ENCODE measurements at regions not wholly inside any gene's neighbourhood (a gene's known extent, or its start where the extent isn't known, plus 50 kb on each side); places are given as distances from the start of the nearest gene placed in this dataset.

- TF ChIP-seq POLR2AphosphoS5 (IDR thresholded peaks at IDR 0.05) (no peak), CTCF (IDR thresholded peaks at IDR 0.05) (no peak), POLR2A (IDR thresholded peaks at IDR 0.05) (no peak), EP300 (IDR thresholded peaks at IDR 0.05) (no peak)
These were observed 247.9 kb upstream of the CSF3R start for GRCh38 chr1:36730599-36730998.
